CD4-positive, alpha-beta T cell treated with Interleukin-10 for 1 hour (primary cell): ENCODE measurements at regions not wholly inside any gene's neighbourhood (a gene's known extent, or its start where the extent isn't known, plus 50 kb on each side); places are given as distances from the start of the nearest gene placed in this dataset.

Experiments used
- DNase-seq: peaks from one replicate; pipeline ENCODE4 v3.0.0-alpha.2; 2020

DNA sequence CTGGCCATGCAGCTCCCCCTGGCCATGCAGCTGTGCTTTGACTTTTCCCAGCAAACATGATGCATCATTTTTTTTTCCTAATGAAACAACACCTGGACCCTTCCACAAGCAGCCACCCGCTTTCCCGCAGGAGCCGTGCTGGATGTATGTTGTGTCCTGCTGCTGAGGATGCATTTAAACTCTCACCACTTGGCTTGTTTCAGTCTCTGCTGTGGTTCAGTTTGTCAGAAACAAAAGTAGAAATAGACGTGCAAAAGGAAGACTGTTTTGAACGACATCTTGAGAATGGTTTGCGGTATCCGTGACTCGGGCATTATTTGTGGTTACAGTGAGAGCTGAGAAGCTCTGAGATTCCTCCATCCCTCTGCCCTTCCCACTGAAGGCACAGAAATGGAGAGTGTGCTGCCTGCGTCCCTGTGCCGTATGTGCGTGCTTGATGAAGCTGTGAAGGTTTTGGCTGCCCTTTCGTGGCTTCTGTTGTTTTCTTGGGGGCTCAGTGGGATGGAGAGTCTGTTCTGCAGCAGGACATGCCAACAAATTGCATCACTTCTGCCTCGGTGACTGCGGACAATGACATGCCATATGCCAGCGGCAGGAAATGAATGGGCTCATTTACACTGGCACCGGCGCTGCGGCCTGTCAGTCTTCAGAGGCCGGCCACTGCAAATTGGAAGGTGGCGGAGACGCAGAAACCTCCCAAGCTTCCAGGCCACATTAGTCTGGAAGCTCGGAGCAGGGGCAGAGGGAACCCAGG is 417.7 kb upstream of the SALL3 start:
- DNase-seq: no peak

DNA sequence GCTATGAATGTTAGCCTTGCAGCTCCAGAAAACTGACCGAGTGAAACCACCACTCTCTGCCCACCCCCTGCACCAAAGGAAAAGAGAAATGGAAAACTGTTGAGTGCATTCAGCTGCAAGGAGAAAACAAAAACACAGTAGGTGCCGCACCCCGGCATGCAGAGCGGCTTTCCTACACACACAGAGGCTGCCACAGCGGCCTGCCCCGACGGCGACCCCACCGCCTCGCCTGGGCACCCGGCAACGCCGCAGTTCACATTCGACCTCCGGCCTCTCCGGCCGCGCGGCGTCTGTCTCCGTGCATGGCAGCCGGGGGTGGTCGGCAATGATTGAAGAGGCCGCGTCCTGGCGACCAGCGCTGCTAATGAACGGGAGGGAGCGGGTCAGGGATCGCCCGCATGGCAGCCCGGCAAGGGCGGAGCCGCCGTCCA is 417.1 kb upstream of the SALL3 start:
- no peak for DNase-seq

DNA sequence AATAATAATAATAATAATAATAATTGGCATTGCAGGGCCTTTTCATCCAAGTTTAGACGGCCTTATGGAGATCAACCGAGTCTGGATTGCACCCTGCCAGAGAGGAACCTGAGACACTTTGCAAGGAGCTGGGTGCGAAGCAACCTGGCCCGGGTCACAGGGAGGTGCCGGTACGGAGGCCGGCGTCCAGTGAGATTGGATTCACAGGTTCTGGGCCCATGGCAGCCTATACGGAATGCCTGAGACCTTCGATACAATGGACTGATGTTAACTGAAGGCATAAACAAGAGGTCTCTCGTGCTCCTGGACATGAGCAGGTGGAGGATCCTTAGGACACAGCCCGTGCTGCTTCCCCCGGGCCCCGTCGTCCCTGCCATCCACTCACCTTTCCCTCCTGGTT is 416.5 kb upstream of the SALL3 start:
- no peak for DNase-seq

DNA sequence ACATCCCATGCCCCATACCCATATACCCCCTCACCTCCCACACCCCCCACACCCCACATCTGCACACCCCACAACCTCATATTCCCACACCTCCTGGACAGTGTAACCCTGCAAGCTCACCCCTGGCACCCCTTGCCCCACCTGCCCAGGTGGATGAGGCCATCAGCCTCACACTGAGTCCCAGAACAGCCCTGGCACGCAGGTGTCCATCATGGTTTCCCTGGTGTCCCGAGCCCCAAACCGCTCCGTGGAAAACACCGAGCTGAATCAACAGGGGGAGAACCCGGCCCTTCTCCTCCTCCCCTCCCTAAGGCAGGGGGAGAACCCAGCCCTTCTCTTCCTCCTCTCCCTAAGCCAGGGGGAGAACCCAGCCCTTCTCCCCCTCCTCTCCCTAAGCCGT is 415.6 kb upstream of the SALL3 start:
- DNase-seq: no peak

DNA sequence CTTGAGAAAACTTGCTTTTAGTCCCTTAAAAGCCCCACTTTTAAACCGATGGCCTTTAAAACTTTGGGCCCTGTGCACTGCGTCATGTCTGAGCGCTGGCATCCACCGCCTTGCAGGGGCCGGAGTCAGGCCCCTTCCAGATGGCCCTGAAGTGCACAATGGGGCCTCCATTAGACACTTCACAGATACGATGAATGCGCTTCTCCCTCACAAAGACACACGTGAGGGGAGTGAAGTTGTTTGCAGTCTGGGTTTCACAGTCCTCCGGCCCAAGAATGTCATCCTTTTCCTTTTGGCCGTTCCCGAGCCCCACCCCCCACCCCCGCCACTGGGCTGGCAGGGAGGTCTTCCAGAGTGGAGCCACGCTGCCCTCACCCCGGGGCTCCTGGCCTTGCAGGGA is 415.1 kb upstream of the SALL3 start:
- no peak for DNase-seq

DNA sequence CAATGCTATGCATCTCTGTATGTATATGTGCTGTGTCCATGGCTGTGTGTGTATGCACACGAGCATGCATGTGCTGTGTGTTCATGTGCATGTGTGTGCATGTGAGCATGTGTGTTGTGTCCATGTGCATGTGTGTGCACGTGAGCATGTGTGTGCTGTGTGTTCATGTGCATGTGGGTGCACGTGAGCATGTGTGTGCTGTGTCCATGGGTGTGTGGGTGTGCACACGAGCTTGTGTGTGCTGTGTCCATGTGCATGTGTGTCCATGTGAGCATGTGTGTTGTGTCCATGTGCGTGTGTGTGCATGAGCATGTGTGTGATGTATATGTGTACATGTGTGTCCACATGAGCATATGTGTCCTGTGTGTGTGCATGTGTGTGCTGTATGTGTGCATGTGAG is 414.4 kb upstream of the SALL3 start:
- DNase-seq: no peak

DNA sequence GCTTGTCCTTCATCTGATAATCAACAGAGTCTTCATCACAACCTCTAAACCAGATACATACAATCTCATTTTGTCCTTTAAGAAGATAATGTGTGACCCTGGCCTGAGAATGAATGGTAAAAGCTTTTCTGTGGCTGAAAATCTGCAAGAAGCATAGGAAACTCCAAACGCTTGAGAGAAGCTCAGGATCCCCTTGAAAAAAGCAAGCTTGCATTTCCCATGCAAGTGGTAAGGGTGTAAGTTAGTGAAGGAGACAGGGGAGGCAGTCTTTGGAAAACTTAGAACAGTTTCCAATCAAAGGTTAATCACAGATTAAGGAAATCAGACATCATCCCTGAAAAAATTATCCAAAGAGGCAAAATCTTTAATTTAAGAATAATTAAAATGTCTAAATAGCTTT is 413.6 kb upstream of the SALL3 start:
- DNase-seq: no peak

DNA sequence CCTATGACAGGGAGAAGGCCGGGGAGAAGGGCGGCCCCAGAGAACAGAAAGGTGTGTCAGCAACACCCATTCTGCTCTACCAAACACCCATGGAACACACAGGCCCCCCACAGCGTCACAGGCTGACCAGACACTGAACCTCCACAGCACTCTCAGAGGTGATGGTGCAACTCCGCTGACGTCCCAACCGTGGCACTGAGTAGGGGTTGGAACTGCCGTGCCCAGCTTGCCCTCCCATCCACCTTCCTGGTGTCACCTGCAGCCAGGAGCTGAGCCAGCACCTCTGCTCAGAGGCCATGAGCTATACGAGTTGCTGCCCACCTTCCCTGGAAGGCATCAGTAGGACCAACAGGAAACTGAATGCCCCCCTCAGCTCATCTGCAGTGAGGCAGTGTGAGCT is 412.9 kb upstream of the SALL3 start:
- no peak for DNase-seq

DNA sequence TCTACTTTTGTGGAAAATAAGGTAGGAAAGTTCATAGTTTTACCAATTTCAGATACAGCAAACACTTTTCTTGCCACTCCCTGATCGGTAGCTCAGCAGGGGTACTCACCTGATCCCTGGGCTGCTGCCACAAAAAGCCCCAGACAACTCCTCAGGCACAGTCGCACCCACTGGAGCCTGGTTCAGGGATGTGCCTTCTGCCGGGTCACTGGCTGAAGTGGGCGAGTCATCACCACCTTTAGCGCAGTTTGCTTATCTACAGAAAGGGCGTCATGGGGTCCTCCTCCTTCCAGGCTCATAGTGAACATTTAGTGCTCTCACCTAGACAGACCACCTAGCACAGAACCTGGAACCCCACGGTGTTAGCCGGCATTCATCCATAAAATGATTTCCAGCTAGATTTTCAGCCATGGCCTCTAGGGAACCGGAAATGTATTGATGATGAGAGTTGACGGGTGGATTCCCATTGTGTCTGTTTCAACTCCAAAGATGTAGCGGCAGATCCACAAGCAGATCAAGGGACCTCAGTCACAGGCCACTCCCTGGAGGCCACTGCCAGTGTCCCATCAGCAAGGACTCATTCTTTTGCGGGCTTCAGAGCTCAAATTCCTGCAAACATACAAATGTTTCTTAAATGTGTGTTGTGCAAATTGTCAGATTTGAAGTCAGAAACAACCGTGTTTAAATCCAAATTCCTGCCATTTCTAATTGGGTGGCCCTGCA is 408.4 kb upstream of the SALL3 start:
- DNase-seq: no peak

DNA sequence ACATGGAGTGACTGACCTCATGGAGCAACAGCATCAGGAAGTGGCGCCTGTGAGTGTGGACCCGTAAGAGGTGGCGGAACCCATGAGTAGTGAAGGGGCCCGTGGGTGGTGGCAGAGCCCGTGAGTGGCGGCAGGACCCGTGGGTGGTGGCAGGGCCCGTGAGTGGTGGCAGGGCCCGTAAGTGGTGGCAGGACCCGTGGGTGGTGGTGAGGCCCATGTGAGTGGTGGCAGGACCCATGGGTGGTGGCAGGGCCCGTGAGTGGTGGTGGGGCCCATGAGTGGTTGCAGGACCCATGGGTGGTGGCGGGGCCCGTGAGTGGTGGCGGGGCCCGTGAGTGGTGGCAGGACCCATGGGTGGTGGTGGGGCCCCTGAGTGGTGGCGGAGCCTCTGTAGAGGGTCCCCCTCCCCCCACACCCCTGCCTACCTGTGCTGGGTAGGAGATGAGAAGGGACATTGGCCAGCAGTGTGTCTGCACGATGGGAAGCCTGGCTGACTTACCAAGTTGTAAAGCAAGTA is 407.7 kb upstream of the SALL3 start:
- DNase-seq: no peak

DNA sequence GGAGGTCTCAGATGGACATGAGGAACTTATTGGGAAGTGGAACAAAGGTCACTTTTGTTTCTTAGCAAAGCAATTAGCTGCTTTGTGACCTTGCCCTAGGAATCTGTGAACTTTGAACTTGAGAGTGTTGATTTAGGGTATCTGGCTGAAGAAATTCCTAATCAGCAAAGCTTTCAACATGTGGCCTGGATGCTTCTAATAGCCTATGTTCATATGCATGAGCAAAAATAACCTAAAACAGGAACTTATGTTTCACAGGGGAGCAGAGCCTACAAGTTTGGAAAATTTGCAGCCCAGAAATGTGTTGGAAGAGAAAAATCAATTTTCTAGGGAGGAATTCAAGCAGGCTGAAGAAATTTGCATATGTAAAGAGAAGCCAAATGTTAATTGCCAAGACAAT is 405.8 kb upstream of the SALL3 start:
- no peak for DNase-seq

DNA sequence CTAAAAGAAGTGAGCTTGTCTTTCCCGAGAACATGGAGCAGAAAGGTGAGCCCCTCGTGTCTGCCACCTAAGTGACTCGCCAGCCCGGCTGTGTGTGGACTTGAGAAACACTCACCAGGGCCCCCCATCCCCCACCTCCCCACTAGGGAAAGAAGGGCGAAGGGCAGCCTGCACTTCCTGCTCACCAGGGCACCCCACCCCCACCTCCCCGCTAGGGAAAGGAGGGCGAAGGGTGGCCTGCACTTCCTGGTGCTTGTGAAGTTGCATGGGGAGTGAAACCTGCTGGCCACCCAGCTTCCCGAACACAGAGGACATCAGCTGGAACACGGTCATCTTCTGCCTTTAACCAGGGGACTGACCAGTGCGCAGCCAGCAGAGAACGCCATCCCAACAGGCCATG is 402.7 kb upstream of the SALL3 start:
- DNase-seq: no peak

DNA sequence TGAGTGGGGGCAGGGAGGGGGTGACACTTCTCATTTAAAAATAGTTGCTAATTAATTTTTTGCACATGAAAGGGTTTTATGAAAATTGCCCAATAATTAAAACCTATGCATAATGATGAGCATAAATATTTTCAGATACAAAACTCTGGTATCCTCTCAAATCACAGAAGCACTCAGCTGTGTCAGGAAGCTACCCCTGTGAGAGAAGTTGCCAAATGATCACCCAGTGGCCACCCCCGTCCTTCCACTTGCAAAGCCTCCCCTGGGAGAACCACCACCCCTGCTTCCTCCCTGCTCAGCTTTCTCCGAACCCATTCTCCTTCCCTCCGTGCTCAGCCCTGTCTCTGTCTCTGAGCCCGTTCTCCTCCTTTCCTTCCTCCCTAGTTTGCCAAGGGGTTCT is 400.2 kb upstream of the SALL3 start:
- DNase-seq: no peak

DNA sequence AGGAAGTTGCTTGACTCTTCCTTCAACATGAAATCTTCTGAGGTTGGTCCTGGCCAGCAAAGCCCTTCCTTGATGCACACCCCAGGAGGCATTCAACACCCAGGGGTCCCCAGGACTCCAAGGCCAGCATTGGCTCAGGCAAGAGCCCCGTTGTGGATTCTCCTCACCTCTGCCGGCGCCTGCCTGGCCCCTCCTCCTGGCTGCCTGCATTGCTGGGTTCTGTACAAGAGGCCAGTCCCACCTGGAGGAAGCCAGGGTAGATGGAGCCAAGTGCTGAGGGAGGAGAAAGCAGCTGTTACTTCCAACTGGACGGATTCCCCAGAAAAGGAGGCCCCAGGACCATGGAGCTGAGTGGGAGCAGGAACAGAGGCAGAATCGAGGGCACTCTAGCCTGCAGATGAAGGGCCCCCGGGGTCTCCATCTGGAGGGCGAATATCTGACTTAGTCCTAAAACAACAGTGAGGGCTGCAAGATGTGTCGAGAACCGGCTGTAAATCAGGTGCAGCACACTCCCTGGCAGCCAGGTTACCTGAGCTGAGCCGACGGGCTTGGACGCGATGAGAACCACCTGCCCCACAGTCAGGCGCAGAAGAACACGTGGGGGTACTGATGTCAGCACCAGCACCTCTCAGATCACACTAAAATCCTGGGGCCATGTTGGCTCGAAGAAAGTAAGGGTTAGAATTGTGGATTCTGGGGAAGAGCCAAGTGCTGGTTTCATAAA is 399.6 kb upstream of the SALL3 start:
- DNase-seq: no peak

DNA sequence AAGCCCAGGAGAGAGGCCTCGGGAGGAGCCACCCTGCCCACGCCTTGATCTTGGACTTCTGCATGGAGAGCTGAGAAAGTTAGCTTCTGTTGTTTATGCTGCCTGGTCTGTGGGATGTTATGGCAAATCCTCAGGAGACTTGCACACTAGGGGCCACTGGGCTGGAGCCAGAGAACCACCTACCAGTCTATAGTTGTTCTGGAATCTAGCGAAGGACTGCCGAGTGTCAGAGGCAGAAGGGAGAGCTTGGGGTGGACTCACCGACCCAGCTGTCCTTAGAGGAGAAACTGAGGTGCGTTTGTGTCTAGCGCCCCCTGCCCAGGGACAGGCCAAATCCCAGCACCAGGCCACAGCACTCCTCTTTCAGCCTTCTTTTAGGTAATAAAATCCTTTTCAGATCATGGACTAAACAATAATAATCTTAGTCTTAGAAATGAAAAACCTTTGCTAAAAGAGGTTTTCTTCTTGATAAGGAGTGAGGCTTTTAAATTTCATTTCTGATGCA is 398.7 kb upstream of the SALL3 start:
- no peak for DNase-seq

DNA sequence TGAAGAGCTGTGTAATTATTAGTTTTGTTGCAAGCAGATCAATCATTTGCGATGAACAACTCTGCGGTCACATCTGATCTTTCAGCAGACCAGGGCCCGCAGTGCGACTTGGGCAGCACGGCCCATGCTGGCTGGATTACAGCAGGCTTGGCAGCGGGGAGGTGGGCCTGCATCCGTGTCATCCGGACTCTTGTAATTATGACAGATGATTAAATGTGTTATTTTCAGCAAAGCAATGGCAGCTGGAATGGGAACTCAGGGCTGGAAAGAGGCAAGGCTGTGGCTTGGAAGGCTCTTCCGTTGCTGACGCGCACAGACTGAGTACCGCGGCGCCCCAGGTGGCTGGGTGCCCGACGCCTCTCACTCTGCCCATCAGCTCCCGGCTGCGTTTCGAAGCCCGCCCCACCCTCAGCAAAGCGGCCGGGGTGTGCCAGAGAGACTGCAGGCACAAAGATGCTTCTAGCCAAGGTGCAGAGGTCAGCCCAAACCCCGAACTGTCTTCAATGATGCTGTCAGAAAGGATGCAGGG is 397.4 kb upstream of the SALL3 start:
- no peak for DNase-seq

DNA sequence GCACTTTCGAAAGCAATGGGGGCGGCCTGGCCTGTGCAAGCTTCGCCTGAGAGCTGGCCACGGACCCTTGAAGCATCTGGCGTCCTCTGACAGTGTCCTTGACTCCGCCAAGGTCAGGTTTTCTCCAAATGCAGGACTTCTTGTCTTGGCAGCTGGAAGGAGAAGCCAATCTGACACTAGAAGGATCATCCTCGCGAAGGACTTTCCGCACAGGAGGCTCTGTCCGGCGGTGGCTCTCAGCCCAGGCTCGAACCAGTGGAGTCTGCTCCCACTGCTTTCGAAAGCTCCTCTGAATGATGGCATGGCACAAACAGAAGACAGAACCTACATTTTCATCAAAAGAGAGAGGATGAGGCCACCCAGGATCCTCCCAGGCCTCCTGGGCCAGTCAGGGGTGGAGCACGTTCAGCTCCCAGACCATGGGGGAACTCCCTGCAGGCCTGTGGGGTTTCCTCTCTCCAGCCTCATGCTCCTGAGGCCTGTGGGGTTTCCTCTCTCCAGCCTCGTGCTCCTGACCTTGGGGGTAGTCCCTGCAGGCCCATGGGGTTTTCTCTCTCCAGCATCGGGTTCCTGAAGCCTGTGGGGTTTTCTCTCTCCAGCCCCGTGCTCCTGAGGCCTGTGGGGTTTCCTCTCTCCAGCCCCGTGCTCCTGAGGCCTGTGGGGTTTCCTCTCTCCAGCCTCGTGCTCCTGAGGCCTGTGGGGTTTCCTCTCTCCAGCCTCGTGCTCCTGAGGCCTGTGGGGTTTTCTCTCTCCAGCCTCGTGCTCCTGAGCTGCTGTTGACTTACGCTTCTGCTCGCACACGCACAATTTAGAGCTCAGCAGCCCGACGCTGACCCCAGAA is 396.5 kb upstream of the SALL3 start:
- DNase-seq: no peak

DNA sequence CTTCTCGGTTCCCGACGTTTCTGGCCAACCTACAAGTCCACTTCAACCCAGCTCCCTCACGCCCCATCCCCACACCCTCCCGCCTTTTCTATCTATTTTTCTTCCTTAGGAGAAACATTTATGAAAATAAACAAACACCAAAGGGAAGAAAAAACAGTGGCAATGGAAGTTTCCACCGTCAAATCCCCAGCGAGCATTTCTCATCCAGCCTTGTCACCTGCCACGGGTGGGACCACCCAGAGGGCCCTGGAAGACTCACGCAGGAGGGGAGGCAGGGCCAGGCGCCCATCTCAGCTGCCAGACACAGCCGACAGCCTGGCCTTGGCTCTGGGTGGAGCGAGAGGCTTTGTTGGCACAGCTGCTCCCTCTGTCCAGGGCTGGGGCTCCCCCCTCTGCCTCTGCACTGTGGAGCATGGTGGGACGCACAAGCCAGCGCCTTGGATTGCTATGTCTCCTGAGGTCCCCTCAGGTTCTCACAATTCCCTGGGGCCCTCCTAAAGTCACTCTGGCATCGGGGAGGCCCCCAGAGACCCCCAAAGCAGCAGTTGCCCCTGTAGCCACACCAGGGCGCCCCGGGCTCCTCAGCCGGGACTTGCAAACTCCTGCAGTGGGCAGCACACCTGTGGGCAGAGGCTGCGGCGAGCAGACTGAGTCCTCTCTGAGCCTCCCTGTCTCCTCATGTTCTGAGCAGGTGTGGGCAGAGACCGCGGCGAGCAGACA is 395.7 kb upstream of the SALL3 start:
- DNase-seq: no peak

DNA sequence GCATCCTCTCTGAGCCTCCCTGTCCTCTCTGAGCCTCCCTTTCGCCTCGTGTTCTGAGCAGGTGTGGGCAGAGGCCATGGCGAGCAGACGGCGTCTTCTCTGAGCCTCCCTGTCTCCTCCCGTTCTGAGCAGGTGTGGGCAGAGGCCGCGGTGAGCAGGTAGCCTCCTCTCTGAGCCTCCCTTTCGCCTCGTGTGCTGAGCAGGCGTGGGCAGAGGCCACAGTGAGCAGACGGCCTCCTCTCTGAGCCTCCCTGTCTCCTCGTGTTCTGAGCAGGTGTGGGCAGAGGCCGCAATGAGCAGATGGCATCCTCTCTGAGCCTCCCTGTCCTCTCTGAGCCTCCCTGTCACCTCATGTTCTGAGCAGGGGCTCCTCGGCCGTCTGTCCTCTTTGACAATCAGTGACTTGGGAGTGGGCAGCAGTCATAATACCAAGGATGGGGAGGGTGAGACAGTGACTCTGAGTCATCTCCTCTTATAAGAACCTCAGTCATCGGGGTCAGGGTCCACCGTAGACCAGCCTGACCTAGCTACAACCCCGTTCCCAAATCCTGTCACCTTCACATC is 395.1 kb upstream of the SALL3 start:
- no peak for DNase-seq

DNA sequence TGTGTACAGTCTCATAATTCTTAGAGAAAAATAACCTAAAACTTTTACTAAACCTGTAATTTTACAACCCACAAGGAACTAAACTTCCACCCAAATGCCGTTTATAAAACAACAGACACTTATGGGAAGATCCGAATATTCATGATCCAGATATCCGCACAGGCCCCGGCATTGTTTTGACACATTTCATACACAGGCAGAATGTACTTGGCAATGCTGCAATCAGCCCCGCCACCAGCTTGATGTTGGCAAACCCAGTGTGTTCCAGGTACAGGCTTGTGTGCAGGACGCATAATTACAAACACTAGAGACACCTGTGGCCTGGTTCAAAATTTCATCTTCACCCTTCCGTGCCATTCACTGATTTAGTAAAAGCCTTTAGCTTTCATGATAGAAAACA is 393.0 kb upstream of the SALL3 start:
- no peak for DNase-seq

DNA sequence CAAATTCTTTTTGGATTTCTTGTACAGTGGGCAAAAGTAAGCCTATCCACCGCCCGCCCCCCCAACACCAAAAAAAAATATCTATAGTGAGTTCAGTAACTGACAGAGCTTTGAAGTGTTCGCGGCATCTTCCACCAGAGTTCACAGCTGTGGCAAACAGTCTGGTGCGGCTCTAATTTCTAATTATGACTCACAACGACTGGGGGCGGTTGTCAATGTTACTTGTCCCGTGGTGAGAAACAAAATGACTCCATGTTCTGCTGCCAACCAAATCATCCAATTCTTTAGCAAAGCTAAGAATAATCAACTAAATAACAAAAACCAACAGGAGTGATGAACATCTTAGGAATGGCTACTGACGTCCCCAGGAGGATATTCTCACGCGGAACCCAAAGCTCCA is 392.5 kb upstream of the SALL3 start:
- no peak for DNase-seq
